Skeletal muscle tissue (tissue), 3 donors: ENCODE measurements at regions not wholly inside any gene's neighbourhood (a gene's known extent, or its start where the extent isn't known, plus 50 kb on each side); places are given as distances from the start of the nearest gene placed in this dataset.
"Not testable (repeated sequence)": the region's sequence is repeated elsewhere in the genome, so short reads cannot be mapped to it uniquely, and the experiment has no call there.

Experiments
- H3K27ac ChIP-seq: one replicate; pipeline ENCODE4 v1.7.0; 2013; ENCODE audit warnings: mild to moderate bottlenecking, low read depth, low read length, inconsistent platforms
- H3K27me3 ChIP-seq, 3 donors: one replicate each; pipeline ENCODE4 v1.7.0; 2013; ENCODE audit warnings: low read length in 3 of 3; ENCODE audit not compliant: control insufficient read depth in 3 of 3, insufficient read depth in 3 of 3
- H3K36me3 ChIP-seq, 3 donors: one replicate each; pipeline ENCODE4 v1.7.0; 2013; ENCODE audit warnings: low read length in 3 of 3; ENCODE audit not compliant: control insufficient read depth in 3 of 3, insufficient read depth in 3 of 3
- H3K4me1 ChIP-seq, 3 donors: one replicate each; pipeline ENCODE4 v1.7.0; 2013; ENCODE audit warnings: low read length in 3 of 3, mild to moderate bottlenecking in 3 of 3; ENCODE audit not compliant: control insufficient read depth in 3 of 3, insufficient read depth in 3 of 3
- H3K4me3 ChIP-seq, 3 donors: one replicate each; pipeline ENCODE4 v1.7.0; 2013; ENCODE audit warnings: low read length in 3 of 3
- H3K9ac ChIP-seq, 3 donors: one replicate each; pipeline ENCODE4 v1.7.0; 2013; ENCODE audit warnings: low read length in 3 of 3, mild to moderate bottlenecking in 3 of 3, moderate library complexity in 2 of 3, low read depth in 1 of 3
- H3K9me3 ChIP-seq, 3 donors: one replicate each; pipeline ENCODE4 v1.7.0; 2013; ENCODE audit warnings: low read length in 3 of 3; ENCODE audit not compliant: control insufficient read depth in 3 of 3
- donor health status: Osteomylitis.

GRCh38 chr13:53301449-53301848, 272.8 kb downstream of the OLFM4 start:
- Histone ChIP-seq H3K27me3 (no peaks in the 10 kb centered on the region), H3K4me3 (no peak overlapping the region), H3K9ac (no peak overlapping the region), H3K36me3 (no peaks in the 10 kb centered on the region), H3K4me1 (no peaks in the 10 kb centered on the region), H3K9me3 (peaks cover 0 to under 1% (median 0%) of the 10 kb centered on the region in 3 donors), H3K27ac (no peak overlapping the region)

GRCh38 chr13:53305419-53305818, 276.8 kb downstream of the OLFM4 start:
- H3K27me3 ChIP-seq, H3K4me3 ChIP-seq, H3K9ac ChIP-seq, H3K27ac ChIP-seq, H3K4me1 ChIP-seq, H3K9me3 ChIP-seq, H3K36me3 ChIP-seq: not testable (repeated sequence)

- Histone ChIP-seq H3K4me3 (no peak overlapping the region), H3K4me1 (no peaks in the 10 kb centered on the region), H3K36me3 (no peaks in the 10 kb centered on the region), H3K9ac (no peak overlapping the region), H3K9me3 (peaks cover 0 to 2% (median 0%) of the 10 kb centered on the region in 3 donors), H3K27me3 (no peaks in the 10 kb centered on the region), H3K27ac (no peak overlapping the region)
These were observed 282.2 kb downstream of the OLFM4 start for GRCh38 chr13:53310786-53311185.

GRCh38 chr13:53311561-53311960, 282.9 kb downstream of the OLFM4 start:
- Histone ChIP-seq H3K4me3 (no peak overlapping the region), H3K27ac (no peak overlapping the region), H3K9me3 (peaks cover 0 to under 1% (median 0%) of the 10 kb centered on the region in 3 donors), H3K36me3 (no peaks in the 10 kb centered on the region), H3K9ac (no peak overlapping the region), H3K27me3 (no peaks in the 10 kb centered on the region), H3K4me1 (no peaks in the 10 kb centered on the region)

GRCh38 chr13:53321296-53321801, 292.7 kb downstream of the OLFM4 start:
- H3K9ac ChIP-seq, result no peak overlapping the region
- no peaks in the 10 kb centered on the region for H3K9me3 ChIP-seq
- H3K4me3 ChIP-seq, result no peak overlapping the region
- H3K27me3 ChIP-seq, result no peaks in the 10 kb centered on the region
- H3K27ac ChIP-seq, result no peak overlapping the region
- no peaks in the 10 kb centered on the region for H3K36me3 ChIP-seq
- H3K4me1 ChIP-seq, result no peaks in the 10 kb centered on the region

- Histone ChIP-seq H3K9ac (no peak overlapping the region), H3K4me3 (no peak overlapping the region), H3K36me3 (no peaks in the 10 kb centered on the region), H3K27ac (no peak overlapping the region), H3K9me3 (no peaks in the 10 kb centered on the region), H3K4me1 (no peaks in the 10 kb centered on the region), H3K27me3 (no peaks in the 10 kb centered on the region)
These were observed 296.0 kb downstream of the OLFM4 start for GRCh38 chr13:53324656-53325055.

- no peaks in the 10 kb centered on the region for H3K4me1 ChIP-seq
- no peaks in the 10 kb centered on the region for H3K27me3 ChIP-seq
- H3K27ac ChIP-seq, result no peak overlapping the region
- no peaks in the 10 kb centered on the region for H3K9me3 ChIP-seq
- no peak overlapping the region for H3K9ac ChIP-seq
- no peak overlapping the region for H3K4me3 ChIP-seq
- H3K36me3 ChIP-seq, result no peaks in the 10 kb centered on the region
These were observed 298.1 kb downstream of the OLFM4 start for GRCh38 chr13:53326716-53327115.

- H3K4me3 ChIP-seq, result no peak overlapping the region
- no peaks in the 10 kb centered on the region for H3K4me1 ChIP-seq
- H3K9me3 ChIP-seq, result no peaks in the 10 kb centered on the region
- no peaks in the 10 kb centered on the region for H3K27me3 ChIP-seq
- H3K9ac ChIP-seq, result no peak overlapping the region
- H3K36me3 ChIP-seq, result no peaks in the 10 kb centered on the region
- no peak overlapping the region for H3K27ac ChIP-seq
These were observed 299.2 kb downstream of the OLFM4 start for GRCh38 chr13:53327680-53328315.

GRCh38 chr13:53336441-53337160, 308.0 kb downstream of the OLFM4 start:
- Histone ChIP-seq H3K27me3 (no peaks in the 10 kb centered on the region), H3K36me3 (no peaks in the 10 kb centered on the region)

GRCh38 chr13:53338760-53339159, 310.1 kb downstream of the OLFM4 start:
- no peaks in the 10 kb centered on the region for H3K36me3 ChIP-seq

More at GRCh38 chr13:53336441-53337160, 308.0 kb downstream of the OLFM4 start:
- Histone ChIP-seq H3K4me1 (no peaks in the 10 kb centered on the region), H3K9me3 (no peaks in the 10 kb centered on the region), H3K27ac (no peak overlapping the region), H3K4me3 (no peak overlapping the region), H3K9ac (no peak overlapping the region)

More at GRCh38 chr13:53338760-53339159, 310.1 kb downstream of the OLFM4 start:
- H3K4me1 ChIP-seq, result no peaks in the 10 kb centered on the region
- H3K4me3 ChIP-seq, result no peak overlapping the region
- no peaks in the 10 kb centered on the region for H3K9me3 ChIP-seq
- H3K9ac ChIP-seq, result no peak overlapping the region
- H3K27me3 ChIP-seq, result no peaks in the 10 kb centered on the region
- no peak overlapping the region for H3K27ac ChIP-seq
